HCT116 (cell line): ENCODE measurements at regions not wholly inside any gene's neighbourhood (a gene's known extent, or its start where the extent isn't known, plus 50 kb on each side); places are given as distances from the start of the nearest gene placed in this dataset.

ENCODE experiments used
- ATAC-seq: fragments of 200-7000 bp; cut with Tn5 transposase; 2 replicates; pipeline ENCODE4 v1.9.1; 2020; ENCODE audit warnings: mild to moderate bottlenecking, moderate library complexity
- BruUV-seq: library from RNA; stranded (reverse); fragments of 400-500 nt; replicated peaks from 2 replicates; lab custom pipeline; 2021; lab: Mats Ljungman, UMichigan
- CTCF ChIA-PET: fragments of 300-600 bp; sonication (Branson Sonifier 250); formaldehyde crosslinking; loops from one replicate; lab custom pipeline; 2021; ENCODE audit warnings: antibody characterized with exemption; lab: Charles Lee
- POLR2A ChIA-PET: fragments of 300-600, 350-600 bp; sonication (Branson Sonifier 250); formaldehyde crosslinking; loops from one replicate; lab custom pipeline; 2021; ENCODE audit warnings: antibody characterized with exemption; lab: Charles Lee
- RAD21 ChIA-PET, 2 experiments: fragments of 300-600 bp; sonication (Branson Sonifier 250); formaldehyde crosslinking; loops; one replicate each; lab custom pipeline; 2023; ENCODE audit warnings: low total read pairs in 2 of 2; ENCODE audit not compliant: uncharacterized antibody in 2 of 2, unreplicated experiment in 2 of 2, low non-redundant PET in 1 of 2; lab: Charles Lee
- DNase-seq: peaks from one replicate; pipeline ENCODE4 v3.0.0-alpha.2; 2010; ENCODE audit warnings: low read depth, low spot score
- H2AFZ ChIP-seq: fragments of 200-600 bp; shearing (Covaris generic), sonication (generic); 2 replicates; pipeline ENCODE4 v1.6.1; 2017; ENCODE audit warnings: low read depth, mixed run types, mixed read lengths, antibody characterized with exemption, low read length; ENCODE audit not compliant: poor library complexity, severe bottlenecking
- H3K27ac ChIP-seq: 2 replicates; pipeline ENCODE4 v1.5.1; 2012; ENCODE audit warnings: low read depth, low read length
- H3K27me3 ChIP-seq: fragments of 200-600 bp; sonication (generic); 2 replicates; pipeline ENCODE4 v1.6.1; 2016; ENCODE audit warnings: mixed run types, low read length, mixed read lengths; ENCODE audit not compliant: insufficient read depth
- H3K36me3 ChIP-seq, 2 experiments: fragments of 200-500 bp in 1 of 2; fragments of 200-600 bp in 1 of 2; sonication (Bioruptor generic) in 1 of 2; sonication (generic) in 1 of 2; 2 replicates each; pipeline versions ENCODE4 v1.5.1 to v1.6.1; 2014 to 2016; ENCODE audit warnings: low read length in 2 of 2, inconsistent platforms in 1 of 2, mixed read lengths in 1 of 2, mixed run types in 1 of 2; ENCODE audit not compliant: insufficient read depth in 2 of 2, control insufficient read depth in 1 of 2
- H3K4me1 ChIP-seq, 2 experiments: fragments of 200-600 bp in 1 of 2; sonication (generic) in 1 of 2; 2 replicates each; pipeline versions ENCODE4 v1.5.1 to v1.6.1; 2012 to 2017; ENCODE audit warnings: low read length in 2 of 2, inconsistent platforms in 1 of 2, mild to moderate bottlenecking in 1 of 2, mixed read lengths in 1 of 2, mixed run types in 1 of 2, moderate library complexity in 1 of 2; ENCODE audit not compliant: insufficient read depth in 2 of 2, control insufficient read depth in 1 of 2
- H3K4me2 ChIP-seq: fragments of 200-600 bp; sonication (generic); 2 replicates; pipeline ENCODE4 v1.6.1; 2017; ENCODE audit warnings: mixed run types, low read length, mixed read lengths
- H3K4me3 ChIP-seq, 2 experiments: fragments of 200-600 bp in 1 of 2; sonication (generic) in 1 of 2; replicated peaks in 1 of 2; 2 replicates each; pipeline ENCODE4 v1.5.1; 2011 to 2016; ENCODE audit warnings: low read length in 2 of 2, control low read depth in 1 of 2, low read depth in 1 of 2, mild to moderate bottlenecking in 1 of 2, mixed read lengths in 1 of 2, mixed run types in 1 of 2
- H3K79me2 ChIP-seq: fragments of 200-600 bp; sonication (generic); 2 replicates; pipeline ENCODE4 v1.6.1; 2017; ENCODE audit warnings: mild to moderate bottlenecking, mixed run types, low read length, moderate library complexity, mixed read lengths; ENCODE audit not compliant: insufficient read depth
- H3K9ac ChIP-seq: fragments of 200-600 bp; sonication (generic); 2 replicates; pipeline ENCODE4 v1.6.1; 2016; ENCODE audit warnings: low read length, mixed read lengths
- H3K9me2 ChIP-seq: fragments of 200-600 bp; sonication (generic), shearing (Covaris generic); 2 replicates; pipeline ENCODE4 v1.6.1; 2017; ENCODE audit warnings: mixed run types, mild to moderate bottlenecking, moderate library complexity; ENCODE audit not compliant: insufficient read depth
- H3K9me3 ChIP-seq, 2 experiments: fragments of 200-500 bp in 1 of 2; fragments of 200-600 bp in 1 of 2; sonication (Bioruptor generic) in 1 of 2; sonication (generic) in 1 of 2; 2 replicates each; pipeline ENCODE4 v1.6.1; 2014 to 2017; ENCODE audit warnings: low read length in 2 of 2, mixed read lengths in 2 of 2, inconsistent platforms in 1 of 2, low read depth in 1 of 2, mild to moderate bottlenecking in 1 of 2, mixed run types in 1 of 2, moderate library complexity in 1 of 2; ENCODE audit not compliant: control insufficient read depth in 1 of 2, insufficient read depth in 1 of 2
- H4K20me1 ChIP-seq: fragments of 200-600 bp; sonication (generic), shearing (Covaris generic); 2 replicates; pipeline ENCODE4 v1.6.1; 2017; ENCODE audit warnings: mixed run types, mild to moderate bottlenecking, moderate library complexity; ENCODE audit not compliant: insufficient read depth
- EGR1 ChIP-seq: IDR thresholded peaks from 2 replicates; pipeline ENCODE4 v1.6.1; 2012; ENCODE audit warnings: low read depth
- ELF1 ChIP-seq: IDR thresholded peaks from 2 replicates; pipeline ENCODE4 v1.6.1; 2012; ENCODE audit warnings: low read depth, borderline replicate concordance
- EZH2 ChIP-seq: fragments of 200-600 bp; sonication (generic); IDR thresholded peaks from 2 replicates; pipeline ENCODE4 v1.6.1; 2017; ENCODE audit warnings: antibody characterized with exemption, mixed run types
- EZH2phosphoT487 ChIP-seq: fragments of 200-600 bp; IDR thresholded peaks from 2 replicates; pipeline ENCODE4 v1.6.1; 2018; ENCODE audit warnings: antibody characterized with exemption, borderline replicate concordance
- POLR2A ChIP-seq: IDR thresholded peaks from 2 replicates; pipeline ENCODE4 v1.7.0; 2011; ENCODE audit warnings: borderline replicate concordance; ENCODE audit not compliant: insufficient read depth, insufficient read length; ENCODE audit errors: extremely low read depth
- POLR2AphosphoS5 ChIP-seq: IDR thresholded peaks from 2 replicates; pipeline ENCODE4 v1.6.1; 2011; ENCODE audit warnings: mild to moderate bottlenecking, low read depth, low read length, moderate library complexity
- RAD21 ChIP-seq: IDR thresholded peaks from 2 replicates; pipeline ENCODE4 v1.6.1; 2012; ENCODE audit warnings: low read depth, mild to moderate bottlenecking
- REST ChIP-seq: IDR thresholded peaks from 2 replicates; pipeline ENCODE4 v1.6.1; 2012; ENCODE audit warnings: low read depth
- SIN3A ChIP-seq: IDR thresholded peaks from 2 replicates; pipeline ENCODE4 v1.6.1; 2012; ENCODE audit warnings: low read depth
- SP1 ChIP-seq: IDR thresholded peaks from 2 replicates; pipeline ENCODE4 v1.6.1; 2012; ENCODE audit warnings: low read depth
- SRF ChIP-seq: IDR thresholded peaks from 2 replicates; pipeline ENCODE4 v1.6.1; 2012; ENCODE audit warnings: low read depth
- TCF7L2 ChIP-seq: IDR thresholded peaks from 2 replicates; pipeline ENCODE4 v1.7.0; 2011; ENCODE audit warnings: borderline replicate concordance, inconsistent platforms; ENCODE audit not compliant: insufficient read depth, insufficient read length; ENCODE audit errors: extremely low read depth
- ZBTB33 ChIP-seq: IDR thresholded peaks from 2 replicates; pipeline ENCODE4 v1.6.1; 2011; ENCODE audit warnings: mild to moderate bottlenecking, low read length, moderate library complexity; ENCODE audit not compliant: insufficient replicate concordance; ENCODE audit errors: extremely low read depth
- intact Hi-C: fragments of 100-400 bp; cut with micrococcal nuclease; formaldehyde crosslinking; loops from 2 replicates; pipeline ENCODE4 v1.10.0; 2022

- intact Hi-C loops, result no loop called here
- Histone ChIP-seq H3K4me3 (no peak overlapping the region), H3K9me3 (peaks cover 0 to 9% of the 10 kb centered on the region in 2 experiments; a peak in 1 of 4 replicates), H3K4me1 (no peaks in the 10 kb centered on the region), H3K36me3 (no peaks in the 10 kb centered on the region), H3K79me2 (no peaks in the 10 kb centered on the region), H3K9me2 (no peaks in the 10 kb centered on the region), H3K4me2 (no peak overlapping the region), H3K27ac (no peak overlapping the region), H3K27me3 (no peaks in the 10 kb centered on the region), H4K20me1 (no peaks in the 10 kb centered on the region), H2AFZ (no peak overlapping the region), H3K9ac (no peak overlapping the region)
- no TSS peak for BruUV-seq
- ChIA-PET POLR2A (no interaction called here), CTCF (no interaction called here), RAD21 (no interaction called here)
- no peak for DNase-seq
- no peak for ATAC-seq
- no peak for TF ChIP-seq TCF7L2
- TF ChIP-seq SRF, result no peak
- TF ChIP-seq EZH2, result no peak
- no peak for TF ChIP-seq POLR2AphosphoS5
- no peak for TF ChIP-seq SP1
- TF ChIP-seq ELF1, result no peak
- no peak for TF ChIP-seq EZH2phosphoT487
- no peak for TF ChIP-seq EGR1
- no peak for TF ChIP-seq RAD21
Observed at GRCh38 chr21:17976139-17976538, 157.0 kb upstream of the C21orf91 start.

- Histone ChIP-seq H3K4me1 (no peaks in the 10 kb centered on the region), H2AFZ (no peak overlapping the region), H3K4me2 (no peak overlapping the region), H3K27me3 (no peaks in the 10 kb centered on the region), H3K9me2 (no peaks in the 10 kb centered on the region), H3K27ac (no peak overlapping the region), H4K20me1 (no peaks in the 10 kb centered on the region), H3K79me2 (no peaks in the 10 kb centered on the region), H3K36me3 (no peaks in the 10 kb centered on the region), H3K9me3 (no peaks in the 10 kb centered on the region), H3K9ac (no peak overlapping the region), H3K4me3 (no peak overlapping the region)
- POLR2A ChIA-PET, result no interaction called here
- no TSS peak for BruUV-seq
- DNase-seq, result no peak
- CTCF ChIA-PET, result no interaction called here
- intact Hi-C loops, result no loop called here
- no peak for ATAC-seq
- RAD21 ChIA-PET, result no interaction called here
- TF ChIP-seq SIN3A (no peak), ELF1 (no peak), SP1 (no peak), EZH2phosphoT487 (no peak), POLR2AphosphoS5 (no peak), REST (no peak), POLR2A (no peak), ZBTB33 (no peak)
Observed at GRCh38 chr21:17967319-17967718, 148.2 kb upstream of the C21orf91 start.
